ENCODE measurements at regions not wholly inside any gene's neighbourhood (a gene's known extent, or its start where the extent isn't known, plus 50 kb on each side); places are given as distances from the start of the nearest gene placed in this dataset.

GRCh38 chr15:39192979-39193560 is 387.8 kb upstream of the THBS1 start:
- Mint-ChIP-seq H3K36me3 (ENCODE audit: insufficient read depth) (no peaks in the 10 kb centered on the region), H3K9me3 (no peaks in the 10 kb centered on the region), H3K4me1 (ENCODE audit: low read depth) (no peaks in the 10 kb centered on the region), H3K4me3 (no peak overlapping the region), H3K27me3 (ENCODE audit: low read depth) (peaks cover 3% of the 10 kb centered on the region)
- no peak for DNase-seq
- no peak for ATAC-seq

GRCh38 chr15:39193611-39194010 is 387.3 kb upstream of the THBS1 start:
- no peak for DNase-seq
- H3K9me3 Mint-ChIP-seq: no peaks in the 10 kb centered on the region
- no peak overlapping the region for H3K4me3 Mint-ChIP-seq
- no peaks in the 10 kb centered on the region for H3K36me3 Mint-ChIP-seq (ENCODE audit: insufficient read depth)
- no peak for ATAC-seq
- H3K4me1 Mint-ChIP-seq (ENCODE audit: low read depth): no peaks in the 10 kb centered on the region
- H3K27me3 Mint-ChIP-seq (ENCODE audit: low read depth): peaks cover 3% of the 10 kb centered on the region

DNA sequence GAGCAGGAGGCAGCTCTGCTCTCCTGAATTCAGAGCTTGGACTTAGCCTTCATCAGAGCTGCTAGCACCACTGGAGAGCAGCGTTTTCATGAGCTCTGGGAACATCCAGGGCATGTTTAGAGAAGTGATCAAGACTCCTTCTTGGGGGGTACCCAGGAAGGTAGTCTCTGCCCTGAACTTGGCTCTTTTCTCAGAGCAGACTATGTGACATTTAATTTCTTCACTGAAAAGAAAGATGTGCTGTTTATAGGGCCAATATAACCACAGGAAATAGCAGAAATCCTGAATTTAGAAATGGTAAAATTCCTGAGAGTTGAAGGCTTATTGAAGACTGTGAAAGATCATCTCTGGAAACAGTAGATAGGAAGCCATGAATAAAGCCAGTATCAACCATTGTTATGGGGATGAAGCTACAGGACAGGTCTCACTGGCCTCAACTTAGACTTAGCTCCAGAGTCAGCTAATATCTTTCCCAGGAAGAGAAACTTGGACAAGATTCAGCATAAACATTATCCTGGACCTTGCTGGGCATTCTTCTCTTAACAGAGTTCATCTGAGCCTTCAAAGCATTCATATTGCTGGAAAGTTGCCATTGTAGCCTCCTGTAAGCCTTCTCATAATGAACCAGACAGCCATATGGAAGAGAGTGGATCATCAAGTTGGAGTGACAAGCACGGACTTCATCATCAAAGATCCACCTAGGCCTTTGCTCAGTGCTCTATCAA is 386.6 kb upstream of the THBS1 start:
- DNase-seq (no peak), ATAC-seq (no peak)
- Mint-ChIP-seq H3K36me3 (ENCODE audit: insufficient read depth) (no peaks in the 10 kb centered on the region), H3K4me3 (no peak overlapping the region), H3K27me3 (ENCODE audit: low read depth) (peaks cover 3% of the 10 kb centered on the region), H3K4me1 (ENCODE audit: low read depth) (no peaks in the 10 kb centered on the region), H3K9me3 (no peaks in the 10 kb centered on the region)

DNA sequence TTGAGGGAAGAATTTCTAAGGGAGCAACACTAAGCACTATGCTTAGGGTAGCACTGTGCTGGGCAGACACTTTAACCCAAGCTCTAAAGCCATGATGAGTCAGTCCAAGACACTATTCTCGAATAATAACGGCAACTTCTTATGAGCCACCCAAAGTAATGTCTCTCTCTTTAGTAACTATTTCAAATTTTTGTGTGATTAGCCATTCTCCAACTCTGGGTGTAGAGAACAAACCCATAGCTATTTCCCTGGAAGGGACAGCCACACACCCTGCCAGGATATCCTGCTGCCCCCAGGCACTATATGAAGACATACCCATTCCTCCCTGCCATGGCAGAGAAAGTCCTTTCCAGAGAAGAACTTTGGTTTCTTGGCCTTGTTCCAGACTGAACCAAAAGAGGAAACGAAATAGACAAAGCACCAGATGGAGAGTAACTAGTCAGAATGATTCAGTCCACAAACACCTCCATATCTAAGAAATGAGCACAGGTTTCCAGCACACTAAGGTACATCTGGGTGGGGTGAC is 384.9 kb upstream of the THBS1 start:
- Mint-ChIP-seq H3K4me1 (ENCODE audit: low read depth) (no peaks in the 10 kb centered on the region), H3K27me3 (ENCODE audit: low read depth) (peaks cover 1% of the 10 kb centered on the region), H3K9me3 (no peaks in the 10 kb centered on the region), H3K36me3 (ENCODE audit: insufficient read depth) (no peaks in the 10 kb centered on the region), H3K4me3 (no peak overlapping the region)
- DNase-seq (no peak), ATAC-seq (no peak)

DNA sequence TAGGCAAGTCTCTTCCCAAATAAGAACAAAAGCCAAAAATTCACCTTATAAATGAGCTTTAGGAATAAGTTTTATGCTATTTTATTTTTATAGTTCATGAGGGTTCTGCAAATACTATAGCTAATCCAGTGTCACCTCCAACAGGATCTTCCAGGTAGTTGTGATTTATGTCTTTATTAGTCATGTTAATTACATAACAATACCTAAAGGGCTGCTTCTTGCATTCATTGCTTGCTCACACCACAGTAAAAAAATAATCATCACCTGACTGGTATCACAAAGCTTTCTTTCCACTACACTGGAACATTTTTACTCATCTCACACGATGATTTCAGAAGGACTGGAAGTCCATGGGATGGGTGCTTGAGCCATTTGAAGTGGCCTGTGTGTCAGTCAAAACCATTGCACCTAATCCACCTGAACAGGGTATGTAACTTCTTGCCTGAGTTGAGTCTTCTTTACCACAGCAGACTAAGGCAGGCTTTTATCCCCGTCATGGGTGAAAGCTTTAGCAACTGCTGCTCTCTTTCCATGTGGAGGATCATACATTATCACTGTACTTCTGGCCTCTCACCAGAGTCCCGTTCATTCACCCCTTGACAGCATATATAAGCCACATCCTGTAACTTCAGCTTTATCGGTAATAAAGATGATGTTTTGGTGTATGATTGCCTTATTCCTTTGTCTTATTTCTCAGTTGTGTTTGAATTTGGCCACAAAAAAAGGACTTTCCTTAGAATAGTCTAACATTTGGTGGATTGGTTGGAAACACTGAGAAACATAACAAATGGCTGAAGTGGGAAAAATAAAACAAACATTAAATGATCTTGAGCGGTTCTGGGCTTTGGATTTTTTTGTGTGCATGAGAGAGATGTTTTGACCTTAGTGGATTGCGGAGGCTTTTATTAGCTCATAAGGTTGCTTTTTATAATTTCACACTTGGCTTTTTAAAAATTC is 382.6 kb upstream of the THBS1 start:
- H3K4me3 Mint-ChIP-seq: no peak overlapping the region
- no peaks in the 10 kb centered on the region for H3K9me3 Mint-ChIP-seq
- DNase-seq (no peak), ATAC-seq (no peak)
- peaks cover 3% of the 10 kb centered on the region for H3K27me3 Mint-ChIP-seq (ENCODE audit: low read depth)
- H3K36me3 Mint-ChIP-seq (ENCODE audit: insufficient read depth): no peaks in the 10 kb centered on the region
- H3K4me1 Mint-ChIP-seq (ENCODE audit: low read depth): no peaks in the 10 kb centered on the region

DNA sequence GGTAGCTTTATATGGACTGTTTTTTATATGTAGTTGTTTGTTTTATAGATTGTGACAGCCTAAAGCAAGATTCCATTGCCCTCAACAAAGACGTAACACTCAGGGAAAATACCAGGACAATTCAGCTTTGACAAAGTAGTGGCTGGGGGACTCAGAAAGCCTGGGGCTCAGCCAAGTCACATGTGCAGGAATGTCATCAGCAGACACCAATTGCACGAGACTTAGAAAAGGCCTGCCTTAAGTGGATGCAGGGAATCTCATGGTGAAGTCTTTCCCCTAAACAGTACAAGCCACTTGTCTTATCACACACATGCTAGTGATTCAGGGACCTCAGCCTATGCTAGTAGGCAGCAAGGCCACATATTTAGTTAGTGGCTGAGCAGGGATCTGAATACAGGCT is 381.8 kb upstream of the THBS1 start:
- H3K36me3 Mint-ChIP-seq (ENCODE audit: insufficient read depth): no peaks in the 10 kb centered on the region
- H3K27me3 Mint-ChIP-seq (ENCODE audit: low read depth): peaks cover 4% of the 10 kb centered on the region
- no peaks in the 10 kb centered on the region for H3K4me1 Mint-ChIP-seq (ENCODE audit: low read depth)
- no peak for DNase-seq
- no peaks in the 10 kb centered on the region for H3K9me3 Mint-ChIP-seq
- no peak for ATAC-seq
- no peak overlapping the region for H3K4me3 Mint-ChIP-seq

DNA sequence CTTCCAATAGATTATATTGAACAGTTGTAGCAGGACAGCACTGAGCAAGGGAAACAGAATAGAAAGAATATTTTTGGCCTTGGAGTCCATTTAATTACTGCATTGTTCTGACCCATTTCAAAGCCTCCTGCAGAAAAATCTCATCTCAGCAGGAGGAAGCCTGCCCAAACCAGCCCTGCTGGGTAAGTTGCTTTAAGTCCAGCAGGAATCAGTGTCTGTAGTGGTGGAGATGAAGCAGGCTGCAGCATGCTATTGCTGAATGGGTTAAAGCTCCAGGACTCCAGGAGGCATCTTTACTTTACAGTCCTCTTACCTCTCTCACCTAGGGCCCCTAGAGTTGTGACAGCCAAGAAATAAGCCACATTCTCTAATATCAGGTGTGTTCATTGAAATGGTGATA is 380.3 kb upstream of the THBS1 start:
- no peaks in the 10 kb centered on the region for H3K9me3 Mint-ChIP-seq
- no peak overlapping the region for H3K4me3 Mint-ChIP-seq
- DNase-seq (no peak), ATAC-seq (no peak)
- H3K4me1 Mint-ChIP-seq (ENCODE audit: low read depth): no peaks in the 10 kb centered on the region
- peaks cover 4% of the 10 kb centered on the region for H3K27me3 Mint-ChIP-seq (ENCODE audit: low read depth)
- H3K36me3 Mint-ChIP-seq (ENCODE audit: insufficient read depth): no peaks in the 10 kb centered on the region

- Mint-ChIP-seq H3K27me3 (ENCODE audit: low read depth) (peaks cover 4% of the 10 kb centered on the region), H3K4me1 (ENCODE audit: low read depth) (no peaks in the 10 kb centered on the region), H3K4me3 (no peak overlapping the region), H3K36me3 (ENCODE audit: insufficient read depth) (no peaks in the 10 kb centered on the region), H3K9me3 (no peaks in the 10 kb centered on the region)
- DNase-seq: no peak
- no peak for ATAC-seq
These were observed 378.2 kb upstream of the THBS1 start for GRCh38 chr15:39202641-39203040.

GRCh38 chr15:39204031-39204430 is 376.8 kb upstream of the THBS1 start:
- Mint-ChIP-seq H3K27me3 (ENCODE audit: low read depth) (peaks cover 4% of the 10 kb centered on the region), H3K9me3 (no peaks in the 10 kb centered on the region), H3K4me3 (no peak overlapping the region), H3K36me3 (ENCODE audit: insufficient read depth) (no peaks in the 10 kb centered on the region), H3K4me1 (ENCODE audit: low read depth) (no peaks in the 10 kb centered on the region)
- DNase-seq (no peak), ATAC-seq (no peak)

- DNase-seq (no peak), ATAC-seq (no peak)
- no peaks in the 10 kb centered on the region for H3K4me1 Mint-ChIP-seq (ENCODE audit: low read depth)
These were observed 375.8 kb upstream of the THBS1 start for GRCh38 chr15:39205081-39205480.

GRCh38 chr15:39205506-39206371 is 375.1 kb upstream of the THBS1 start:
- Mint-ChIP-seq H3K27me3 (ENCODE audit: low read depth) (peaks cover 4% of the 10 kb centered on the region), H3K9me3 (no peaks in the 10 kb centered on the region), H3K4me3 (no peak overlapping the region), H3K36me3 (ENCODE audit: insufficient read depth) (no peaks in the 10 kb centered on the region), H3K4me1 (ENCODE audit: low read depth) (no peaks in the 10 kb centered on the region)
- no peak for ATAC-seq
- no peak for DNase-seq

More at GRCh38 chr15:39205081-39205480, 375.8 kb upstream of the THBS1 start:
- peaks cover 4% of the 10 kb centered on the region for H3K27me3 Mint-ChIP-seq (ENCODE audit: low read depth)
- H3K9me3 Mint-ChIP-seq: no peaks in the 10 kb centered on the region
- no peak overlapping the region for H3K4me3 Mint-ChIP-seq
- H3K36me3 Mint-ChIP-seq (ENCODE audit: insufficient read depth): no peaks in the 10 kb centered on the region

DNA sequence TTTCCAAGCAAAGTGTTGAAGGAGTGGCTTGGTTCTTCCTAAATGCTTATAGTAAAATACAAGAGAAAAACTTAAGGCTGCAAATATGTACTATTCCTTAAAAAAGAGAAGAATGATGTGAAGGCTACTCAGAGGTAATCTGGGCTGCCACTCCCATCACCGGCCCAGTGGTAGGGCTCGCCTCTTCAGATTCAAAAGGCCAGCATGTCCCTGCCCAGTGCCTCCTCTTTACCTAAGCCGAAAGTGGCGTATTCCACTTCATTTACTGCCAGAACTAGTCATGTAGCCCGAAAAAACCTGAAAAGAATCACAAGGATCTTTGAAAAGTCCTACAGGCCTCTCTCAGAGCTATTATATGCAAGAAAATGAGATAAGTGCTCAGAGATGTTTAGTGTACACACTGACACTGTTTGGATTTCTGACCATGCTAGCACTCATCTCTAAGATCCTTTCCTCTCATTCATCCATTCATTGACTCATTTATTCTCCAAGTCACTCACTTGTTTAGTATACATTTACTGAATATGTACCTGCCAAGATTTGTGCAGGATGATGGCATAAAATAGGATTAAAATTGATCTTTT is 373.3 kb upstream of the THBS1 start:
- H3K4me3 Mint-ChIP-seq: no peak overlapping the region
- ATAC-seq: no peak
- peaks cover 5% of the 10 kb centered on the region for H3K9me3 Mint-ChIP-seq
- peaks cover 8% of the 10 kb centered on the region for H3K27me3 Mint-ChIP-seq (ENCODE audit: low read depth)
- no peaks in the 10 kb centered on the region for H3K4me1 Mint-ChIP-seq (ENCODE audit: low read depth)
- H3K36me3 Mint-ChIP-seq (ENCODE audit: insufficient read depth): no peaks in the 10 kb centered on the region
- no peak for DNase-seq

GRCh38 chr15:39208187-39208586 is 372.7 kb upstream of the THBS1 start:
- Mint-ChIP-seq H3K9me3 (peaks cover 5% of the 10 kb centered on the region), H3K36me3 (ENCODE audit: insufficient read depth) (no peaks in the 10 kb centered on the region), H3K4me3 (no peak overlapping the region), H3K4me1 (ENCODE audit: low read depth) (no peaks in the 10 kb centered on the region), H3K27me3 (ENCODE audit: low read depth) (peaks cover 6% of the 10 kb centered on the region)
- ATAC-seq (no peak), DNase-seq (no peak)
